ENCODE measurements at regions not wholly inside any gene's neighbourhood (a gene's known extent, or its start where the extent isn't known, plus 50 kb on each side); places are given as distances from the start of the nearest gene placed in this dataset.

DNA sequence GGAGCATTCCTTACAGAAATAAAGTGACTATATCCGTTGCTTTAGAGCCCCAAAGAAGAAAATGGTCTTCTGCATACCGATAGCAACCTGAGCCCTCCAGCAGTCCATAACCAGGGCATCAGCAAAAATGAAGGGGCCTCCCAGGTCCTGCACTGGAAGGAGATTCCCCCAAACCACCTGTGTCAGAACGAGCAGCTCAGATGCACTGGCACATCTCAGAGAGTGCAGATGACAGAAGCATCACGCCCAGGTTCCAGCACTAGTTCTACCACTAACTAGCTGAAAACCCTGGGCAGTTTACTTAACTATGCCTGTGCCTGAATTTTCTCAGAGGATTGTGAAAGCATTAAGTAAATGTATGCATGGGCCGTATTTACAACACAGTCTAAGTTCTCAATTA, 466.7 kb upstream of the MYT1L start:
- H3K27me3 ChIP-seq (ENCODE audit: control insufficient read depth, insufficient read depth, low read length): no peaks in the 10 kb centered on the region
- no peak overlapping the region for H2AFZ ChIP-seq (ENCODE audit: low read length)
- H3K4me2 ChIP-seq (ENCODE audit: extremely low read depth, insufficient read depth, low read length): no peak overlapping the region
- H3K4me1 ChIP-seq (ENCODE audit: control insufficient read depth, extremely low read depth, insufficient read depth, low read length): no peaks in the 10 kb centered on the region
- DNase-seq (ENCODE audit: low read depth in 2 of 2): no peak
- H3K36me3 ChIP-seq (ENCODE audit: control insufficient read depth, insufficient read depth, low read length): no peaks in the 10 kb centered on the region
- H4K20me1 ChIP-seq (ENCODE audit: control insufficient read depth, extremely low read depth, insufficient read depth, low read length): no peaks in the 10 kb centered on the region
- H3K4me3 ChIP-seq (replicated peaks in 1 of 4; ENCODE audit: control extremely low read depth in 1 of 4, insufficient read depth in 1 of 4, low read depth in 3 of 4, low read length in 4 of 4): no peak overlapping the region
- H3K9ac ChIP-seq (ENCODE audit: insufficient read depth, low read length): no peak overlapping the region
- no peaks in the 10 kb centered on the region for H3K79me2 ChIP-seq (ENCODE audit: control insufficient read depth, insufficient read depth, low read length)
- no peak overlapping the region for H3K27ac ChIP-seq (ENCODE audit: insufficient read depth, low read length)
- H3K9me3 ChIP-seq (ENCODE audit: control insufficient read depth, insufficient read depth, low read depth, low read length): no peaks in the 10 kb centered on the region
- TF ChIP-seq, protein P1, sequence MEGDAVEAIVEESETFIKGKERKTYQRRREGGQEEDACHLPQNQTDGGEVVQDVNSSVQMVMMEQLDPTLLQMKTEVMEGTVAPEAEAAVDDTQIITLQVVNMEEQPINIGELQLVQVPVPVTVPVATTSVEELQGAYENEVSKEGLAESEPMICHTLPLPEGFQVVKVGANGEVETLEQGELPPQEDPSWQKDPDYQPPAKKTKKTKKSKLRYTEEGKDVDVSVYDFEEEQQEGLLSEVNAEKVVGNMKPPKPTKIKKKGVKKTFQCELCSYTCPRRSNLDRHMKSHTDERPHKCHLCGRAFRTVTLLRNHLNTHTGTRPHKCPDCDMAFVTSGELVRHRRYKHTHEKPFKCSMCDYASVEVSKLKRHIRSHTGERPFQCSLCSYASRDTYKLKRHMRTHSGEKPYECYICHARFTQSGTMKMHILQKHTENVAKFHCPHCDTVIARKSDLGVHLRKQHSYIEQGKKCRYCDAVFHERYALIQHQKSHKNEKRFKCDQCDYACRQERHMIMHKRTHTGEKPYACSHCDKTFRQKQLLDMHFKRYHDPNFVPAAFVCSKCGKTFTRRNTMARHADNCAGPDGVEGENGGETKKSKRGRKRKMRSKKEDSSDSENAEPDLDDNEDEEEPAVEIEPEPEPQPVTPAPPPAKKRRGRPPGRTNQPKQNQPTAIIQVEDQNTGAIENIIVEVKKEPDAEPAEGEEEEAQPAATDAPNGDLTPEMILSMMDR (conservative IDR thresholded peaks at IDR 0.05 in 1 of 2, IDR thresholded peaks at IDR 0.05 in 1 of 2; ENCODE audit: low read depth in 1 of 2, low read length in 2 of 2): no peak
- TF ChIP-seq EZH2 (IDR thresholded peaks at IDR 0.05; ENCODE audit: low read length, missing control alignments): no peak

DNA sequence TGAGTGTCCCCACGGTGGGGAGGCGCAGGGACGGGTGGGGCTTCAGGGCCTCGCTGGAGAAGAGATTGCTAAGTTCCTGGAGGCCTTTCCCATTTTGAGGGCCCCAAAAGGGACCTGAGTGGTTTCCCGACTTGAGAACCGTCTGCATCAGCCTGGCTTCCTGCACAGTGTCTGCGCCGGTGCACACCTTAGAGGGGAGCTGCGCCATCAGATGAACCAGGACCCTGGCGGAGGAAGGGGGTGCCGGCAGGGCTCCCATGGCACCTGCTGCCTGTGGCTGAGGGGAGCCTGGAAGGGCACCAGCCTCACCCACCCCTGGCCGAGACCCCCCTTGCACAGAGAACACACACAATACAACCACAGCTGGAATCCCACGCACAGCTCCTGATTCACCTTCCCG, 465.1 kb upstream of the MYT1L start:
- H3K27ac ChIP-seq (ENCODE audit: insufficient read depth, low read length): no peak overlapping the region

DNA sequence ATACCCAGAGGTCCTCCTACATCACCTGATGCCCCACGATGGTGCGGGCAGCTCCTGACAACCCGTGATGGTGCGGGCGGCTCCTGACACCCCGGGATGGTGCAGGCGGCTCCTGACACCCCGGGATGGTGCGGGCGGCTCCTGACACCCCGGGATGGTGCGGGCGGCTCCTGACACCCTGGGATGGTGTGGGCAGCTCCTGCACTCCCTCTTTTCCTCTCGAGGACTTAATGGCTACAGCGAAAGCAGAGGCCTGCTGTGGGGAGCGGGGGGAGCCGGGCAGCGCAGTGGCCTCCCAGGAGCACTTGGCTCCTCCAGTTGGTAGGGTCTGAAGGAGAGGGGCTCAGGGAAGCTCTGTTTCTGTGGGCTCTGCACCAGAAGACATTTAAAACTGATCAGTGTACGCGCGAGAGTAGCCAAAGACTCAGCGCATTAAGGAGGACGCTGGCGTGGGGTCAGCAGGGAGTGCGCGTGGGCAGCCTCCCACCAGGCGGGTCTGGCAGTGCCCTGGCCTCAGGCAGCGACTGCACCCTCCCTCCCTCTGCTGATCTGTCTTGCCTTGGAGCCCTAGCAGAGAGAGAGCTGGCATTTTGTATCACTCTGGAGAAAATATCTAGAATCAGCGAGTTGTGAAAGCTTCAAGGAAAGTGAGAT, 464.5 kb upstream of the MYT1L start:
- Histone ChIP-seq H3K4me1 (ENCODE audit: control insufficient read depth, extremely low read depth, insufficient read depth, low read length) (no peaks in the 10 kb centered on the region), H3K27ac (ENCODE audit: insufficient read depth, low read length) (no peak overlapping the region), H3K4me2 (ENCODE audit: extremely low read depth, insufficient read depth, low read length) (no peak overlapping the region), H4K20me1 (ENCODE audit: control insufficient read depth, extremely low read depth, insufficient read depth, low read length) (no peaks in the 10 kb centered on the region), H3K27me3 (ENCODE audit: control insufficient read depth, insufficient read depth, low read length) (no peaks in the 10 kb centered on the region), H3K4me3 (replicated peaks in 1 of 4; ENCODE audit: control extremely low read depth in 1 of 4, insufficient read depth in 1 of 4, low read depth in 3 of 4, low read length in 4 of 4) (no peak overlapping the region), H3K36me3 (ENCODE audit: control insufficient read depth, insufficient read depth, low read length) (no peaks in the 10 kb centered on the region), H3K9me3 (ENCODE audit: control insufficient read depth, insufficient read depth, low read depth, low read length) (no peaks in the 10 kb centered on the region), H3K9ac (ENCODE audit: insufficient read depth, low read length) (no peak overlapping the region), H2AFZ (ENCODE audit: low read length) (no peak overlapping the region), H3K79me2 (ENCODE audit: control insufficient read depth, insufficient read depth, low read length) (no peaks in the 10 kb centered on the region)
- TF ChIP-seq, protein P1 (conservative IDR thresholded peaks at IDR 0.05 in 1 of 2, IDR thresholded peaks at IDR 0.05 in 1 of 2; ENCODE audit: low read depth in 1 of 2, low read length in 2 of 2): no peak
- TF ChIP-seq EZH2 (IDR thresholded peaks at IDR 0.05; ENCODE audit: low read length, missing control alignments): no peak
- DNase-seq (ENCODE audit: low read depth in 2 of 2): no peak

More for the DNA sequence above, 465.1 kb upstream of the MYT1L start:
- DNase-seq (ENCODE audit: low read depth in 2 of 2): no peak
- H3K79me2 ChIP-seq (ENCODE audit: control insufficient read depth, insufficient read depth, low read length): no peaks in the 10 kb centered on the region
- TF ChIP-seq, protein P1 (conservative IDR thresholded peaks at IDR 0.05 in 1 of 2, IDR thresholded peaks at IDR 0.05 in 1 of 2; ENCODE audit: low read depth in 1 of 2, low read length in 2 of 2): no peak
- TF ChIP-seq EZH2 (IDR thresholded peaks at IDR 0.05; ENCODE audit: low read length, missing control alignments): no peak
- H3K27me3 ChIP-seq (ENCODE audit: control insufficient read depth, insufficient read depth, low read length): no peaks in the 10 kb centered on the region
- no peaks in the 10 kb centered on the region for H3K36me3 ChIP-seq (ENCODE audit: control insufficient read depth, insufficient read depth, low read length)
- no peaks in the 10 kb centered on the region for H3K9me3 ChIP-seq (ENCODE audit: control insufficient read depth, insufficient read depth, low read depth, low read length)
- no peaks in the 10 kb centered on the region for H3K4me1 ChIP-seq (ENCODE audit: control insufficient read depth, extremely low read depth, insufficient read depth, low read length)
- no peak overlapping the region for H3K9ac ChIP-seq (ENCODE audit: insufficient read depth, low read length)
- H3K4me2 ChIP-seq (ENCODE audit: extremely low read depth, insufficient read depth, low read length): no peak overlapping the region
- no peak overlapping the region for H2AFZ ChIP-seq (ENCODE audit: low read length)
- no peak overlapping the region for H3K4me3 ChIP-seq (replicated peaks in 1 of 4; ENCODE audit: control extremely low read depth in 1 of 4, insufficient read depth in 1 of 4, low read depth in 3 of 4, low read length in 4 of 4)
- no peaks in the 10 kb centered on the region for H4K20me1 ChIP-seq (ENCODE audit: control insufficient read depth, extremely low read depth, insufficient read depth, low read length)

Measured in fibroblast of lung (primary cell).